ENCODE measurements at regions not wholly inside any gene's neighbourhood (a gene's known extent, or its start where the extent isn't known, plus 50 kb on each side); places are given as distances from the start of the nearest gene placed in this dataset.

DNA sequence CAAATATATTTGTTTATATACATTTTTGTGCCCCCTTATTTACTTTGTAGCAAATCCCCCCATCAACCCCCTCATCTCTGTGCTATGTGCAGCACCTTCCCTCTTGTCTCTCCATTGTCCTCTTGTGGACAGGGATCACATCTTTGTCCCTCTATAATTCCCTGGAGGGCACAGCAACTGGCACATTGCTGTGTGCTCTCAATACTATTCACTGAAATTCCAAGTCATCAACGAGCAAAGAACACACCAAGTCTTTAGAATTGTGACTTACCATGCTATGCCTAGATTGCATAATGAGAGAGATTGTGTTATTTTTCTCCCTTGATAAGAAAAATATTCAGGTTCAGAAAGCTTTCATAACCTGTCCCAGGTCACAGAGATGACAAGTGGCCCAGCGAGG lies 54.6 kb upstream of the ACAN start:
- Mint-ChIP-seq H3K9me3 (peaks cover 7% of the 10 kb centered on the region), H3K36me3 (no peaks in the 10 kb centered on the region), H3K4me3 (no peak overlapping the region), H3K4me1 (peaks cover 8% of the 10 kb centered on the region), H3K27me3 (ENCODE audit: low read depth) (peaks cover 4% of the 10 kb centered on the region; the same call in 1 of the 2 replicates), H3K27ac (no peak overlapping the region)
- TF ChIP-seq, protein P1, sequence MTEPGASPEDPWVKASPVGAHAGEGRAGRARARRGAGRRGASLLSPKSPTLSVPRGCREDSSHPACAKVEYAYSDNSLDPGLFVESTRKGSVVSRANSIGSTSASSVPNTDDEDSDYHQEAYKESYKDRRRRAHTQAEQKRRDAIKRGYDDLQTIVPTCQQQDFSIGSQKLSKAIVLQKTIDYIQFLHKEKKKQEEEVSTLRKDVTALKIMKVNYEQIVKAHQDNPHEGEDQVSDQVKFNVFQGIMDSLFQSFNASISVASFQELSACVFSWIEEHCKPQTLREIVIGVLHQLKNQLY (CRISPR knock-in tag; IDR thresholded peaks at IDR 0.05): no peak
- TF ChIP-seq RORB (CRISPR knock-in tag; IDR thresholded peaks at IDR 0.05) (no peak), TEAD1 (CRISPR knock-in tag; IDR thresholded peaks at IDR 0.05) (no peak), ETV6 (CRISPR knock-in tag; IDR thresholded peaks at IDR 0.05) (no peak), ZNF423 (CRISPR knock-in tag; IDR thresholded peaks at IDR 0.05) (no peak)
- ChIA-PET CTCF (no interaction called here), POLR2A (no interaction called here)
- no peak for DNase-seq (ENCODE audit: low spot score)
- ATAC-seq: no peak

DNA sequence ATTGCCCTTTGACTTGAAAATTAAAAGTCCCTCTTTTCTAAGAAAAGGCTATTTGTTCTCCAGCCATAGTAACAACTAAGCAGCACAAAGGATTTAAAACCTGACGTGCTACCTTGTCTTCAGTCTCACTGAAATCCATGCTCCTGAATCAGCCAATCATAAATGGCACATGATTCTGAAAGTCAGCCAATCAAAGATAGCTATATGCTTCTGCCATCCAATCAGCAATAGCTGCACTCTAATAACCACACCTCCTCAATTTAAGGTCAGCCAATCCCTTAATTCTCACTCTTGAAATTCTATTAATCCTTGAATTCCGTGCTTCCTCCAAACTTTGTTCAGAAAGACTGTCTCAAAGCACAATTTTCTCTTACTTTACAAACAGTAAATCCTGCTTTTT lies 53.5 kb upstream of the ACAN start:
- Mint-ChIP-seq H3K27me3 (ENCODE audit: low read depth) (peaks cover 4% of the 10 kb centered on the region; the same call in 1 of the 2 replicates), H3K27ac (no peak overlapping the region), H3K4me1 (peaks cover 4% of the 10 kb centered on the region), H3K4me3 (no peak overlapping the region), H3K36me3 (no peaks in the 10 kb centered on the region), H3K9me3 (peaks cover 7% of the 10 kb centered on the region)
- no peak for DNase-seq (ENCODE audit: low spot score)
- ChIA-PET CTCF (no interaction called here), POLR2A (no interaction called here)
- ATAC-seq: no peak
- TF ChIP-seq ZNF423 (CRISPR knock-in tag; IDR thresholded peaks at IDR 0.05): no peak
- peak; percentile 25; the same call in 1 of the 2 replicates for TF ChIP-seq NFYB (CRISPR knock-in tag; conservative IDR thresholded peaks at IDR 0.05; ENCODE audit: low read depth)

DNA sequence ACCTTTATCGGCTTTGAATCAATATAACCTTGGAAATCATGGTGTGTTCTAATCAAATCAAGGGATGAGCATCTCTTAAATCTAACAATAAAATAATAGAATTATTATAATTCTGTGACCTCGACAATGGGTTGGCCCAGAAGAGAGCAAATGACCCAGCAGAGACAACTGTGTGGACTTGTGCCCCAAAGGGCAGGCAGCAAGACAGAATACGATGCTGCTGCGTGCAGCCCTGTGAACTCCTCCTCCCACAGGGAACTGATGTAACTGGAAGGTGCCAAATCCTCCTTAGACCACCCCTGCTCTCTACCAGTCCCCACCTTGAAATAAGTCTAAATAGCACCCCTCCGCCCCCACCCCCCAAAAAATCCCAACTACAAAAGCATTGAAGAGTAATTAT lies 50.7 kb upstream of the ACAN start:
- no peaks in the 10 kb centered on the region for H3K4me1 Mint-ChIP-seq
- H3K4me3 Mint-ChIP-seq: no peak overlapping the region
- ATAC-seq (no peak), DNase-seq (ENCODE audit: low spot score) (no peak)
- no peak overlapping the region for H3K27ac Mint-ChIP-seq
- H3K27me3 Mint-ChIP-seq (ENCODE audit: low read depth): peaks cover 12% of the 10 kb centered on the region
- CTCF ChIA-PET: interaction anchor here (0.7 kb wide), 1 partner anchor 36 kb away, joined by 4 read pairs; no protein-coding TSS in a partner anchor
- POLR2A ChIA-PET: no interaction called here
- TF ChIP-seq GABPB1 (CRISPR knock-in tag; IDR thresholded peaks at IDR 0.05) (no peak), NFYB (CRISPR knock-in tag; conservative IDR thresholded peaks at IDR 0.05; ENCODE audit: low read depth) (no peak), FOXK1 (CRISPR knock-in tag; IDR thresholded peaks at IDR 0.05) (no peak)
- TF ChIP-seq, protein P2, sequence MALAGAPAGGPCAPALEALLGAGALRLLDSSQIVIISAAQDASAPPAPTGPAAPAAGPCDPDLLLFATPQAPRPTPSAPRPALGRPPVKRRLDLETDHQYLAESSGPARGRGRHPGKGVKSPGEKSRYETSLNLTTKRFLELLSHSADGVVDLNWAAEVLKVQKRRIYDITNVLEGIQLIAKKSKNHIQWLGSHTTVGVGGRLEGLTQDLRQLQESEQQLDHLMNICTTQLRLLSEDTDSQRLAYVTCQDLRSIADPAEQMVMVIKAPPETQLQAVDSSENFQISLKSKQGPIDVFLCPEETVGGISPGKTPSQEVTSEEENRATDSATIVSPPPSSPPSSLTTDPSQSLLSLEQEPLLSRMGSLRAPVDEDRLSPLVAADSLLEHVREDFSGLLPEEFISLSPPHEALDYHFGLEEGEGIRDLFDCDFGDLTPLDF (CRISPR knock-in tag; IDR thresholded peaks at IDR 0.05): no peak
- TF ChIP-seq, protein P3, sequence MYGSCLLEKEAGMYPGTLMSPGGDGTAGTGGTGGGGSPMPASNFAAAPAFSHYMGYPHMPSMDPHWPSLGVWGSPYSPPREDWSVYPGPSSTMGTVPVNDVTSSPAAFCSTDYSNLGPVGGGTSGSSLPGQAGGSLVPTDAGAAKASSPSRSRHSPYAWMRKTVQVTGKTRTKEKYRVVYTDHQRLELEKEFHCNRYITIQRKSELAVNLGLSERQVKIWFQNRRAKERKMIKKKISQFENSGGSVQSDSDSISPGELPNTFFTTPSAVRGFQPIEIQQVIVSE (CRISPR knock-in tag; IDR thresholded peaks at IDR 0.05; ENCODE audit: borderline replicate concordance): no peak
- H3K36me3 Mint-ChIP-seq: no peaks in the 10 kb centered on the region
- peaks cover 7% of the 10 kb centered on the region for H3K9me3 Mint-ChIP-seq

DNA sequence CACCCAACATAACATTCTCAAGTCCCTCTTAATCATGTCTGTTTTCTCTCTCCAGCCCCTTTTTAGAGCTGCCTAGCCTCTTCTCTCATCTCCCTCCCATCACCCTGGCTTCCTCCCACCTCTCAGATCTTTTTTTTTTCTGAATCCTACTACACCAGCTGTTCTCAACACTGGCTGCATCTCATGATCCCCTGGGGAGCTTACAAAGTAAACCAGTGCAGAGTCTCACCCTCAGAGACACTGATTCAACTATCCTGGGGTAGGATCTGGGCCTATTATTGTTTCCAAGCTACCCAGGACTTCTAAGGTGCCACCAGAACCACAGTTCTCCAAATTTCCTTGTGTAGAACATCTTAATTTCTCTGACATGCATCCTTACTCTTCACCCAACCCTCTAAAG lies 50.3 kb upstream of the ACAN start:
- Mint-ChIP-seq H3K27ac (no peak overlapping the region), H3K4me1 (no peaks in the 10 kb centered on the region), H3K4me3 (no peak overlapping the region), H3K27me3 (ENCODE audit: low read depth) (peaks cover 12% of the 10 kb centered on the region), H3K9me3 (peaks cover 7% of the 10 kb centered on the region), H3K36me3 (no peaks in the 10 kb centered on the region)
- ATAC-seq (no peak), DNase-seq (ENCODE audit: low spot score) (no peak)
- CTCF ChIA-PET: interaction anchor here (0.7 kb wide), 1 partner anchor 36 kb away, joined by 4 read pairs; no protein-coding TSS in a partner anchor
- POLR2A ChIA-PET: no interaction called here
- no peak for TF ChIP-seq RELA (CRISPR knock-in tag; IDR thresholded peaks at IDR 0.05; ENCODE audit: borderline replicate concordance)
- TF ChIP-seq IRF2 (CRISPR knock-in tag; IDR thresholded peaks at IDR 0.05; ENCODE audit: borderline replicate concordance, low read depth): no peak
- TF ChIP-seq, protein P4, sequence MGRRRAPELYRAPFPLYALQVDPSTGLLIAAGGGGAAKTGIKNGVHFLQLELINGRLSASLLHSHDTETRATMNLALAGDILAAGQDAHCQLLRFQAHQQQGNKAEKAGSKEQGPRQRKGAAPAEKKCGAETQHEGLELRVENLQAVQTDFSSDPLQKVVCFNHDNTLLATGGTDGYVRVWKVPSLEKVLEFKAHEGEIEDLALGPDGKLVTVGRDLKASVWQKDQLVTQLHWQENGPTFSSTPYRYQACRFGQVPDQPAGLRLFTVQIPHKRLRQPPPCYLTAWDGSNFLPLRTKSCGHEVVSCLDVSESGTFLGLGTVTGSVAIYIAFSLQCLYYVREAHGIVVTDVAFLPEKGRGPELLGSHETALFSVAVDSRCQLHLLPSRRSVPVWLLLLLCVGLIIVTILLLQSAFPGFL (CRISPR knock-in tag; IDR thresholded peaks at IDR 0.05; ENCODE audit: borderline replicate concordance): no peak
- TF ChIP-seq TP53 (CRISPR knock-in tag; IDR thresholded peaks at IDR 0.05): no peak
- TF ChIP-seq KAT7 (CRISPR knock-in tag; IDR thresholded peaks at IDR 0.05; ENCODE audit: borderline replicate concordance): no peak
- TF ChIP-seq, protein P5, sequence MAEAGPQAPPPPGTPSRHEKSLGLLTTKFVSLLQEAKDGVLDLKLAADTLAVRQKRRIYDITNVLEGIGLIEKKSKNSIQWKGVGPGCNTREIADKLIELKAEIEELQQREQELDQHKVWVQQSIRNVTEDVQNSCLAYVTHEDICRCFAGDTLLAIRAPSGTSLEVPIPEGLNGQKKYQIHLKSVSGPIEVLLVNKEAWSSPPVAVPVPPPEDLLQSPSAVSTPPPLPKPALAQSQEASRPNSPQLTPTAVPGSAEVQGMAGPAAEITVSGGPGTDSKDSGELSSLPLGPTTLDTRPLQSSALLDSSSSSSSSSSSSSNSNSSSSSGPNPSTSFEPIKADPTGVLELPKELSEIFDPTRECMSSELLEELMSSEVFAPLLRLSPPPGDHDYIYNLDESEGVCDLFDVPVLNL (CRISPR knock-in tag; IDR thresholded peaks at IDR 0.05; ENCODE audit: borderline replicate concordance, low read depth): no peak
- TF ChIP-seq ZNF138 (CRISPR knock-in tag; conservative IDR thresholded peaks at IDR 0.05): no peak
- TF ChIP-seq CREM (CRISPR knock-in tag; IDR thresholded peaks at IDR 0.05): no peak
- no peak for TF ChIP-seq ZBTB21 (CRISPR knock-in tag; IDR thresholded peaks at IDR 0.05; ENCODE audit: borderline replicate concordance)
- TF ChIP-seq, protein P6, sequence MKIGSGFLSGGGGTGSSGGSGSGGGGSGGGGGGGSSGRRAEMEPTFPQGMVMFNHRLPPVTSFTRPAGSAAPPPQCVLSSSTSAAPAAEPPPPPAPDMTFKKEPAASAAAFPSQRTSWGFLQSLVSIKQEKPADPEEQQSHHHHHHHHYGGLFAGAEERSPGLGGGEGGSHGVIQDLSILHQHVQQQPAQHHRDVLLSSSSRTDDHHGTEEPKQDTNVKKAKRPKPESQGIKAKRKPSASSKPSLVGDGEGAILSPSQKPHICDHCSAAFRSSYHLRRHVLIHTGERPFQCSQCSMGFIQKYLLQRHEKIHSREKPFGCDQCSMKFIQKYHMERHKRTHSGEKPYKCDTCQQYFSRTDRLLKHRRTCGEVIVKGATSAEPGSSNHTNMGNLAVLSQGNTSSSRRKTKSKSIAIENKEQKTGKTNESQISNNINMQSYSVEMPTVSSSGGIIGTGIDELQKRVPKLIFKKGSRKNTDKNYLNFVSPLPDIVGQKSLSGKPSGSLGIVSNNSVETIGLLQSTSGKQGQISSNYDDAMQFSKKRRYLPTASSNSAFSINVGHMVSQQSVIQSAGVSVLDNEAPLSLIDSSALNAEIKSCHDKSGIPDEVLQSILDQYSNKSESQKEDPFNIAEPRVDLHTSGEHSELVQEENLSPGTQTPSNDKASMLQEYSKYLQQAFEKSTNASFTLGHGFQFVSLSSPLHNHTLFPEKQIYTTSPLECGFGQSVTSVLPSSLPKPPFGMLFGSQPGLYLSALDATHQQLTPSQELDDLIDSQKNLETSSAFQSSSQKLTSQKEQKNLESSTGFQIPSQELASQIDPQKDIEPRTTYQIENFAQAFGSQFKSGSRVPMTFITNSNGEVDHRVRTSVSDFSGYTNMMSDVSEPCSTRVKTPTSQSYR (CRISPR knock-in tag; IDR thresholded peaks at IDR 0.05): no peak
- TF ChIP-seq SP1 (CRISPR knock-in tag; conservative IDR thresholded peaks at IDR 0.05): no peak
- TF ChIP-seq JAZF1 (CRISPR knock-in tag; IDR thresholded peaks at IDR 0.05): no peak
- no peak for TF ChIP-seq ELF4 (CRISPR knock-in tag; IDR thresholded peaks at IDR 0.05; ENCODE audit: low read depth)

Data from WTC11 (cell line).